HG02852 (cell line): ENCODE measurements at regions not wholly inside any gene's neighbourhood (a gene's known extent, or its start where the extent isn't known, plus 50 kb on each side); places are given as distances from the start of the nearest gene placed in this dataset.

Experiments used
- ATAC-seq: cut with Tn5 transposase; IDR thresholded peaks from one replicate; pipeline ENCODE4 v1.9.1; 2021; ENCODE audit warnings: mild to moderate bottlenecking, moderate library complexity; ENCODE audit not compliant: unreplicated experiment

DNA sequence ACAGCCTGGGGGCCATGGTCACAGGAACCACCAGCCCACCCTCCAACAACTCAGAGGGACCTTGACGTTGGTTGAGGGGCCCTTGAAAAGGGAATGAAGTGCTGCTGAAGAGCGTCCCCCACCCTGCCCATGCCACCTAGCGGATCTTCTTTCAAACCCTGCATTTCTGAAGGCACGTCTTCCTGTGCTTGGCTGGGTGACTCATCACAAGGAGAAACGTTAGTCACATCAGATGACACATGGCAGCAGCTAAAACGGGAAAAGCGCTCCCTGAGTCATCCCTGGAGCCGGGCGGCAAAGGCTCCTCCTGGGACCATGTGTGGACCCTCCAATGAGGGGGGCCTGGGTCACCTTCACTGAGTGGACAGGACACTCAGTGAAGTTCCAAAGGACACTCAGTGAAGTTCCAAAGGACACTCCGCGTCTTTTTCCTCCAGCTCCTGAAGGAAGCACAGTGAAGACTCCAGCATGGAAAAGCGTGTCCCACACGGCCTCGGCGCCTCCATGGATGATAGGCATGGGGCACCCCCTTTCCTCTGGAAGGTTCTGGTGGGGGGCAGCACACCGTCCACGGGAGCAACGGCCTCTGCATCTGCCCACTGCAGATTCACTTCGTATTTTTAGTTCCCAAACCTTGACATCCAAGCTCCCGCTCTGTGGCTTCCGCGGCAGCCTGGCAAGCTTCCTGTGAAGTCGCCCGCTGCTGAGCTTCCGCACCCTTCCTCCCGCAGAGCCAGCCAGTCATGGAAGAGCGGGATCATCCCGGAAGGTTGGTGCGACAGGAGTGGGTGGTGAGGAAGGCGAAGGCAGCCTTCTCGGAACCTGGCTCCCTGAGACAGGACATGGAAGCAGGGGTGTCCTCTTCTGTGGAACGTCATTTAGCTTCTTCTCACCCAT lies 383.4 kb downstream of the VRK1 start:
- no peak for ATAC-seq

DNA sequence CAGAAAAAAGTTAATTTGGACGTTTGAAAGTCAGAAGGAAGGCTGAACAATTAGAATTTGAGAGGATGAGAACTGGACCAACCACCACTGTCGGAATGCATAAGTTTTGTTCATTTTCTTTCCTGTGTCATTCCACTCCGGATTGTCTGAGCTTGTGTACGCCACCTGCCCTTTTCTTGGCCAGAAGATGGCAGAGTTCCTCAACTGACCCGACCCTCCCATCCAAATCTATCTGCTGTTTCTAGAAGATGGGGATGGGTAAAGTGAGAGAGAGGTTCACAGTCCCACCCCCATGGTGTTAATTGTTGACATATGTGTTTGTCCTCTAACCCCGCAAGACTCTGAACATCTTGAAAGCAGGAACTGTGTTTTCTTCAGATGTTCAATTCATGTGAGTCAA lies 388.0 kb downstream of the VRK1 start:
- ATAC-seq: no peak

DNA sequence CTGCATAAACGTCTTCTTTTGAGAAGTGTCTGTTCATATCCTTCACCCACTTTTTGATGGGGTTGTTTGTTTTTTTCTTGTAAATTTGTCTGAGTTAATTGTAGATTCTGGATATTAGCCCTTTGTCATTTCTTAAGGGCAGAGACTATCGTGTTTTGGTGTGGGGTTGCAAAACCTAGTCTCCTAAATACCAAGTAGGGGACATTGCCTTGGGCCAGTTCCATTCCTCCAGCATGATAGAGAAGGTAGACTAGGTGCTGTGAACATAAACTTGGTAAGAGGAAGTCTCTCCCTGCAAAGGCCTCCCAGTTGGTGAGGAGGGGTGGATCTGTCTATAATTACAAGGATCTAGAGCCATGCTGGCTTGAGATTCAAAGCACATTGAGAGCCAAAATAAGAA lies 390.7 kb downstream of the VRK1 start:
- ATAC-seq: no peak

DNA sequence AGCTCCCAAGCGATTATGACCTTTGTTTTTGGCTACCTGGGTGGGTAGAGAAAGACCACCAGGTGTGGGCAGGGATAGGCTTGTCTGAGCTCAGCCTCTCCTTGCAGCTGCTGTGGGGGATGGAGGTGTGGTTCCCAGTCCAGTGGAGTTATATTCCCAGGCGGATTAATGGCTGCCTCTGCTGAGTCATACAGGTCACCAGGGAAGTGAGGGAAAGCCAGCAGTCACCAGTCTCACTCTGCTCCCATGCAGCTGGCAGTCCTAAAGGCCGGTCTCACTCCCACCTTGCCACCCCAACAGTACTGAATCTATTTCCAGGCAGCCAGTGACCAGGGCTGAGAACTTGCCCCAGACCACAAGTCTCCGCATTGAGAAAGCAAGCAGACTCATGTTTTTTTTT lies 399.2 kb downstream of the VRK1 start:
- no peak for ATAC-seq

DNA sequence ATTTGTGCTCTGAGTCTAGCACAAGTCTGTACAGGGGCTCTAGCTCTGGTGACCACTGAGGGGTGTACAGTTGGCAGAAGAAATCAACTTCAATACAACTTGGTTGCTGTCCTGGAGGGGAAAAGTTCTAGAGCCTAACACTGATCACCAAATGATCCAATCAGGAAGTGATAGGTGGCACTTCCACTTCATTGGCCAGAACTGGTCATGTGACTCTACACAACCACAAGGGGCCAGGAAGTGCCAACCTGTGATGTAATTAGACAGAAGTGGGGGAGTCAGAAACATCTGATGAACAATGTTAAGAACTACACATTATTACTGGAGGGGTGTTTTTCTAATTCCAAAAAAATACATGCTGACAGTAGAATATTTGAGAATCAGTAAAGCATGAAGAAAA lies 401.6 kb downstream of the VRK1 start:
- ATAC-seq: no peak

DNA sequence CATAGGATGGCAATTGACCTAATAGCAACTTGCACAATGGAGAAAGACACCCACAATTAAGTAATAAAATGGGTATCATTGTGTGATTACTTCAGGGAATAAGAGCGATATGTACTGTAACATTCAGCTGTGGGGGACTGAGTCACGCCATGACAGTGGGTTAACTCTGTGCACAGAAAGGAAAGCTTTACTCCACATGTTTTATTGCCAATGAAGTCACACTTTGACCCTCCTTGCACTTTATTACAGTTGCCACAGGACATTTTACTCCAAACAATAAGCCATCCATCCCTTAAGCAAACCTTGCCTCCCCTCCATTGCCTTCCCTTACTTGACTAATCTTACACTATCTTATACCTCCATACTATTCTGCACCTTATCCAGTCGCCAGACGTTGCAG lies 403.1 kb downstream of the VRK1 start:
- ATAC-seq: no peak

DNA sequence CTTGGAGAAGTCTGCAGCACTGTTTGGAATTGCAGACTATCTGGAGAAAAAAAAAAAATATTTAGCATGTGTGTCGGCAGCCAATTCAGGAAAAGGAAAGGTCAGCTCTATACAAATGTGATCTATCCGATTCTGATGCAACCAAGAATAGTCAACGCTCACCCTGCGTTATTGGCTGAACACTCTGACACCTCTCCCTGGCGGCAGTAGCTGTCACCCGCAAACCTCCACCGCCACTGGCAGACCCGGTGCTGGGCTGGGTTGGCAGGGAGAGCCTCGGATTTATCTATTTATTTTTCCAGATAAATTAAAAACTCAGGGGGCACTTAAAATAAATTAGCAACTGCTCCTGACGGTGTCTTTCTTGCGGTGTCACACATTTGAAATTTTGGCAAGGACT lies 409.7 kb downstream of the VRK1 start:
- no peak for ATAC-seq

DNA sequence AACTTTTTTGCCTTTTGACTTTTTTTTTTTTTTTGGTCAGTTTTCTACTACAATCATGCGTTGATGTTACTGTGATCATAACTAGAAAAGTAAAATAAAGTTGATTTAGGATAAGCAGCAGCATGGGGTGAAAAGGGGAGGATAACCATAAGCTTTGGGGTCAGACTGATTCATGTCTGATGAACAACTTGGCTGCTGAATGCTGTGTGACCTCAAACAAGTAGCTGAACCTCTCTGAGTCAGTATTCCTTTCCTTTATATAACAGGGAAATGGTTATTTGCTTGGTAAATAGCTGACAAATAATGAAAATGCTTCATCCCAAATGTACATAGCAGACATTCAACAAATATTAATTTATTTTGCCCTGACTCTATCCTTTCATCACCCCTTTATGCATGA lies 413.0 kb downstream of the VRK1 start:
- ATAC-seq: no peak

DNA sequence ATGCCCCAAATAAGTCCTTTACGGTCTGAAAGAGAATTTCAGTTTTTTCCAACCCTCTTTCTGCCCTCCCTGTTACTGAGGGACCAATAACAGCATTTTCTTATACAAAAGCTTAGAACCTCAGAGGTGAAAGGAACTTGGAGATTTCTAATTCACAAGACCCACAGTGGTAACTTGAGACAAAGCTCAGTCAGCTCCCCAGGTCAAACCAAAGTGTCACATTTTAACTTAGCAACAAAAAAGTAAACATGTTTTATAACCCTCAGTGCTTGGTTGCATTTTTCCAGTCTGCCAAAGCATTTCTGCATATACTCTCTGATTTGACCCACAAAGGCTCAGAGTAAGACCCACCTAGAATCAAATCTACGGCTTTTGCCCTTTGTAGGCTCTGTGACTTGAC lies 415.2 kb downstream of the VRK1 start:
- no peak for ATAC-seq

DNA sequence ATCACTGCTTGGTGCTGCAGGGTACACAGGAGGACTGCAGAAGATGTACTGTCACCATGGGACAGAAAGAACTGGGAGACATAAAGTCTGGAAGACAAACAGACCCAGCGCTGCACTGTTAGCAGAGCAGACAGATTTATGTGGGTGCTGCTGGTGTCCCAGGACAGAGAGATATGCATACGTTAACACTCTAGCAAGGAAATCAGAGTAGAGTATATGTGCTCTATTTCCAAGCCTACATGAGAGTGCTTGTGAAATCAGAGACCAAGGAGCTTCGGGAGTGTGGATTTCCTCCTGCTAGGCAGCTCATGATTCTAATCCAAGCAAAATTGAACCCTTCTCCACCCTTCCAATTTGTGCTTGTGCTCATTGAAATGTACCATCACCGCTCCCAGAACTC lies 416.5 kb downstream of the VRK1 start:
- no peak for ATAC-seq

DNA sequence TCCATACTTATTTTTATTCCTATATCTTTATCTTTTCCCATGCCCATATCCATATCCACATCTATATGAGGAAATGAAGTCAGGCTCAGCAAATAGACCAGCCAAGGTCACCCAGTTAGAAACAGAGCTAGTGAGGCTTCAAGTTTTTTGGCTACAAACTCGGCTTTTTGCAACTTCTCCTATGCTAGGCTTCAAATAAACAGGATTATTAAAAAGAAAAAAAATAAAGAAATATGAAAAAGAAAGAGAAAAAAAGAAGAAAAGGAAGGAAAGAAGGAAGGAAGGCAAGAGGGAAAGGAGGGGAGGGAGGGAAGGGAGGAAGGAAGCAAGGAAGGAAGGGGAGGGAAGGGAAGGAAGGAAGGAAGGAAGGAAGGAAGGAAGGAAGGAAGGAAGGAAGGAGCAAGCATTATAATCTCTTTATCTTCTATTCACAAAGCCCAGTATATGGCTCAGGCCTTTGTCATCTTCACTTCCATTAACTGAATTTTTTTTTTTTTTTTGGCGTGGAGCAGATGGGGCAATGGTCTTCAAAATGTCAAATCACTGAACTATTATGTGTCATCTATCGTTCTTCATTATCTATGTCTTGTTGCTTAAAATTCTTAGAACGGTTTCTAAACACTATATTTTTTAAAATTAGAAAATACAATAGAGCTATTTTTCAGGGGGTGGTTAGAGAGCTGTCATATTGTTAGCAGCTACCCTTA lies 418.2 kb downstream of the VRK1 start:
- no peak for ATAC-seq

DNA sequence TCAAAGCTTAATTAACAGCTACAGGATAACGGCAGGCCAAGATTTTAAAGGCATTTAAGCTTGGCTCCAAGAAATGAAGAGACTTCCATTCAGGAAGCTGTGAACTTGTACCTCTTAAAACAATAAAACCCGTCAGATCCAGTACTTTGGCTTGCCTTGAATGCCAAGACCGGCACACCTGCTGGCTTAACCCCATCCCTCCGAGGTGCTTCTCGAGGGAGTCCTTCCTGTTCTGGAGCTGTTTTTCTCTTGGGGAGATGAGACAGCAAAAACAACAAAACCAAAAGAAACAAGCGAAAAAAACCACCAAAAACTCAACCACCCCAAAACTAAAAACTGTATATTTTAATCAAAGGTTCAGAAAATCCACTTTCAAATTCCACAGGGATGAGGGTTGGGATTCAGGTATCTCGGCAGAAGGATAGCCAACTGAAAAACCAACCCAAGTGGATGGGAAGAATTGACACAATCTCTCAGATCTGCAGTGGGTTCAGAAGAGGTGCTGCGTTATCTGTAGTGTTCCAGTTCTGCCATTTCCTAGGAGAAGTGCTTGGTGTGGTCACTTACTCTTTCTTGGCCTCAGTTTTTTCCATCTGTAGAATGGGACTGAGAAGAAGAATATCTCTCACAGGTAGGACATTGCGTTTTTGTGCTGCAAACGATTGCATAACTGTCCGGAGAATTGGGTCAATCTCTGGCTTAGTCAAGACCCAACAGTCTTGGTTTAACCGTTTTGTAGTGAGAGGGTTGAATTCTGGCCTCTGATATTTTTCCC lies 420.1 kb downstream of the VRK1 start:
- ATAC-seq: no peak

DNA sequence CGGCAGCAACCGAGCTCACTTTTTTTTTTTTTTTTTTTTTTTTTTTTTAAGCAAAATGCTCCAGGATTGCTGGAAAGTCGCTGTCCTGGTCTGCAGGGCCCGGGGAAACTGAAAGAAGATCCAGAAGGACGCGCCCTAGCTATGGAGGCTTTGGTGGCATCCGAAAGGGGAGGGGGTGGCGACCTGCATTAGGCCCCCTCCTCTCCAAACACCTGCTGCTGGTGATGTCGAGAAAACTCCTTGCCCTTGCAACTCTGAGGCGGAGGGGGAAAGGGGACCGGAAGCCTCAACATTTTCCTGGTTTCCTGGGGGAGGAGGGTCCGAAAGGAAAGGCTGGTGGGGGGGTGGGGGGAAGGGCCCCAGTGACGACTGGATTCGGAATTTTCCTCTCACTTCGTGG lies 421.1 kb downstream of the VRK1 start:
- ATAC-seq: no peak

DNA sequence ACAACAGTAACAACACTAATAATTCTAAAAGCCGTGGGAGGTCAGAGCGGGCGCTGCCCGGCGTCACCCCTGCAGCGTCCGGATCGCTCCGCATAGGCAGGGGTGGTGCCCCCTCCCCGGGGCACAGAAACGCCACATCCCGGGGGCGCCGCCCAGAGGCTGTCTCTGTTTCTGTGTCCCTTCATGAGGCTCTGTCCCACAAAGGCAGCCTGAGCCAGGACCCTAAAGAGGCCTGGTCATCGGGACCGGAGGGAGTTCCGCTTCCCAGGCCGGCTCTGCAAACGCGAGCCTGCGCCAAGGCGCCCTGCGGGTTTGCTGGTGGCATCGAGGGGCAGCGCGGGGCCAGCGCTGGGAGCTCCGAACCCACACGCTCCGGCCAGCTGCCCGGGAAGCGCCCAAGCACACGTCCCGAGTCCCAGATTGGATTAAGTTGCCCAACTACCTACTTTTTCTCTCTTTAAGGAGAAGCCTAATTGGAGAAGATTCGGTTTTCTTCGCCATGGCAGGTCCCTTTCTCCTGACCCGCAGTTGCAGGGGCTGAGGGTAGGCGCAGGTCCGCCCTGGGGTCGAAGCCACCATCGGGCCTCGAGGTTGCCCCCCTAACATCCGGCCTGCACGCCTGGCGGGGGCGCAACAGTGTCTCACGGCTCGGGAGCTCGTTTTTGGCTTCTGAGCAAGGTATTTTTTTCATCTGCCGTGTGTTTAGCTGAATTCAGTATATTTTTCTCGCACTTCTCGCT lies 421.7 kb downstream of the VRK1 start:
- ATAC-seq: no peak

DNA sequence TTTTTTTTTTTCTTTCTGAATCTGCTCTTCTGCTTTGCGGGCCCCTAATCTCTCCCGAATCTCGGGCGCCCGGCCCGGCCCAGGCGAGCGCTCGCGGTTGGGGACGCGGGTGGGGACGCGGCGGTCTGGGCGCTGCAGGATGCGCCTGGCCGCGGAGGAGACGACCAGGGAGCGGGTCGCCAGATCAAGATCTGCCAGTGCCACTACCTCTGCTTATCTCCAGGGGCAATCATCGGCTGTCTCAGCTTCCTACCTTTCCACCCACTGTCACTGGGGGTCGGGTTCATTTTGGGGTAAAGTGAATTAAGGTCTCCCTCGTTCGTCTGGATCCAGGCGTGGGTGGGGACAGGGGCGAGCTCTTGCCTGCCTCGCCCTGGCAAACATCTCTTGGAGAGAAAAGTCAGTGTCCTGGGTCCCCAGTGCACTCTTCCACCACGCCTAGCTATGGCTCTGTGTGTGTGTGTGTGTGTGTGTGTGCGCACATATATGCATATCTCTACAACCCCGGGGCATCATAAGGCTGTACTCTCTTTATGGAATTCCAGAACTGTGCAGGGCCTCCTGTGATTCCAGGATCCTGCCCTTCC lies 422.3 kb downstream of the VRK1 start:
- no peak for ATAC-seq

DNA sequence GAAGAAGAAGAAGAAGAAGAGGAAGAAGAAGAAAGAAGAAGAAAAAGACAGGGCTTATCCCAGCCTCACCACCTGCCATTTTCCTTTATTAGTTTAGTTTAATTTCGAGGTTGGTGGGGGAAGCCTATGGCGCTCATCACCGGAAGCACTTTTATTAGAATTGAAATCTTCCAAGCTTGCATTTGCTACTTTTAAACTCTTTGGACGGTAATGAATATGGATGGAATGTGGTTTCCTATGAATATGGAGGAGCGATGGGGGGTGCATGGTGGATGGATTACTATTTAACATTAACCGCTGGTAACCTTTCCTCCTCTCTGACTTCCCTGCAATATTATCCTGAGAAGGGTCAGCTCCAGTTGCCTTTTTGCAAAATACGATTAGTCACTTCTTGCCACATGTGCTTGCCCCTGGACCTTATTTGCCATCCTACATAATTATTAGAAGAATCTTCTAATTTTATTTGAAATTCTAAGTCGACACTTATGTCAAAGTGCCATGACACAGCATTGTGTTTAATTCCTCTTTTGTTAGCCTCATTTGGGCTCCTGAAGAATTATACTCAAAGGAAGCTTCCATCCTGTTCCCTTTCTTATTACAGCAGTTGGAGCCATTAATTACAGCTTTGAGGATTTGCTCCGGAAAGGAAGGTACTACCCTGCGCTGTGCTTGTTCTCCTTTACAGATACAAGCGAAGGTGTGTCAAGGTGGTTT lies 424.5 kb downstream of the VRK1 start:
- no peak for ATAC-seq

DNA sequence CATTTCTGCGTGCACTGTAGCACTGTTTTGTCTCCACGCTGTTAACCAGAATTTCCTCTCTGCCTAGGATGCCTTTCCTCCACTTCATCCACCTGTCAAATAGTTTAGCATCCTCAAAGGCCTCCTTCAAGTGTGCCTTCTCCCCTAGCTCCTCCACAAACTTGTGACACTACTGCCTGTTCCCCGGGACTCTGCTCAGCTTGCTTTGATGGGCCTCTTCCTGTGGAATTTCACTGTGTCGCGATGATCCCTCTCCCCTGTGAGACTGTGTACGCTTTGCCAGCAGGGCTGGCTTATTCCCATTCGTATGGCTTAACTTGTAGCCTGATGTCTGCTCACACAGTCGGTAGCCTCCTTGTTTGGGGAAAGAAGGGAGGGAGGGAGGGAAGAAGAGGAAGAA lies 426.8 kb downstream of the VRK1 start:
- ATAC-seq: no peak

DNA sequence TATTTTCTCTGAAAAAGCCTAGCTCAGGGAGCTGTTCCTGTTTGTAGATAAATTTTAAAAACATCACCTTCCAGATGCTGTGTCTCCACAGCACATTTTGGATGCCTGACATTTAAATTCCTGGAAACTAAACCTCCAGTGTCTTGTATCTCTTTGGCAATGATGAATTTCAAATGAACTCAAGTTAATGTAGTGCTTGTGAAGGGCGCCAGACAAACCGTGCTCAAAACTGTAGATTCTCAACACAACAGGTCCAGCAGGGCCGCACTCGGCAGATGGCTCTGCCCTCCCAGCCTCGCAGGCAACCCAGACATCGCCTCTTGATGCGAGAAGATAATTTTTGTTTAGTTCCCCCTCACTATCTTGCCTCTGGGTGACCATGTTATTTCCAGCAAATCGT lies 432.9 kb downstream of the VRK1 start:
- ATAC-seq: no peak

DNA sequence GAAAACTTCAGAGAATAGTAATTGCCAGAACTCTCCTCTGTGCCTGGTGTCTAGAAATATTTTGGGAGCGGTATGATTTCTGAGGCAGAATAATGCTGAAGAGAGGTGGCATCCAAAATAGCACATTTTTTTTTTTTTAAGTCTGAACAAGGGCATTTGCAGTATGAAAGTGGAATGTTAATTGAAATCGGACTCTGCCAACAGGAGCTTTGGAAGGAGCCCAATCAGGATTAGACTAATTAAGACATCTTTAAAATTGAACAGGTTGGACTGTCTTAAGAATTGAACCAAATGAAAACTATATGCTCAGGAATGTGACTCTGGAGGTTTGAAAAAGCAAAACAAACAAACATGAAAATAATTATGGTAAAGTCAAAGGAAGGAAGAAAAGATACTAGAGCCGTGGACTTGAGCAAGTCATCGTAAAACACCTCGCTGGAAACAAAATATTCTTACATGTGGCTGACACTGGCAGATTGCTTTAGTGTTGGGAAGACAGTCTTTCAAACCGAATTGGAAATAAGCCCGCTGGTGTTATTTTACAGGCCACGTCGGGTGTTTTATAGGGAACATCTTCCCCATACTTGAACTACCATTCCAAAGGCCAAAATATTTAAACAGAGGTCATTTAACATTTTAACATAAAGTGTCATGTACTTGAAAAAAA lies 436.3 kb downstream of the VRK1 start:
- ATAC-seq: no peak
